Type B pancreatic cell (in vitro differentiated cells): ENCODE measurements at regions not wholly inside any gene's neighbourhood (a gene's known extent, or its start where the extent isn't known, plus 50 kb on each side); places are given as distances from the start of the nearest gene placed in this dataset.

Experiments
- DNase-seq: peaks from one replicate; pipeline ENCODE4 v3.0.0; 2021; ENCODE audit warnings: mixed read lengths; ENCODE audit not compliant: unreplicated experiment; ENCODE audit errors: extremely low spot score
- H3K27ac Mint-ChIP-seq: 2 replicates; pipeline ENCODE4 v1.8.0; 2021; ENCODE audit warnings: mild to moderate bottlenecking, mixed read lengths
- H3K27me3 Mint-ChIP-seq: 2 replicates; pipeline ENCODE4 v1.8.0; 2021; ENCODE audit warnings: mixed read lengths
- H3K36me3 Mint-ChIP-seq: 2 replicates; pipeline ENCODE4 v1.8.0; 2021; ENCODE audit warnings: mixed read lengths
- H3K4me1 Mint-ChIP-seq: one replicate; pipeline ENCODE4 v1.8.0; 2021; ENCODE audit warnings: mixed read lengths; ENCODE audit not compliant: unreplicated experiment
- H3K4me3 Mint-ChIP-seq: 2 replicates; pipeline ENCODE4 v1.8.0; 2021; ENCODE audit warnings: mild to moderate bottlenecking, mixed read lengths
- H3K9me3 Mint-ChIP-seq: 2 replicates; pipeline ENCODE4 v1.8.0; 2021; ENCODE audit warnings: mixed read lengths
- TF ChIP-seq, protein P1 (sequence below): fragments of 200-600 bp; sonication (generic); conservative IDR thresholded peaks from 2 replicates; pipeline ENCODE4 v1.5.0; 2021; ENCODE audit warnings: antibody characterized with exemption, mild to moderate bottlenecking

DNA sequence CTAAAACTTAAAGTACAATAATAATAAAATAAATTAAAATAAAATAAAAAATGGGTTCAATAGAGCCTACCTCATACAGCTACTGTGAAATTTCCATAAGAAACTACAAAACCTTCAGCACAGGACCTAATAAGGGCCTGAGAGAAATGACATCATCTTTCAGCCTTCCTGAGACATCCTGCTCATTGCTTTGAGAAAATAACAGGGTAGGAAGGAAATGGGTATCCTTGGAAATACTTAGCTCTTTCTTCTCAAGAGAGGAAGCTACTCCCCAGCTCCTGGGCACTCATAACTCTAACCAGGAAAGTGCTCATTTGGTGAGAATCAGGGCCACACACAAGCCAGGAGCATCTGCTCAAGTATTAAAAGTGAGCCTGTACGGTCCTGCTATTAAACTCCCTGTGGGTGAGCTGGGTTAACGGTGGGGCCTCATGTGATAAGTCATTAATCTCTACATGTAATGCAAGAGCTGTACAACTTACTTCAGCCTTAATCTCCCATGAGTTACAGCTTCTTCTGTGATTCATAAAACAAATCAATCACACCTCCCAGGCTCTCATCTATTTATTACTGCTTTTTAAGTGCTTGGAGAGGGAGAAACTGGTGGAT lies 141.4 kb downstream of the MAFB start:
- H3K27me3 Mint-ChIP-seq: peaks cover 7% of the 10 kb centered on the region
- no peaks in the 10 kb centered on the region for H3K36me3 Mint-ChIP-seq
- TF ChIP-seq, protein P1, sequence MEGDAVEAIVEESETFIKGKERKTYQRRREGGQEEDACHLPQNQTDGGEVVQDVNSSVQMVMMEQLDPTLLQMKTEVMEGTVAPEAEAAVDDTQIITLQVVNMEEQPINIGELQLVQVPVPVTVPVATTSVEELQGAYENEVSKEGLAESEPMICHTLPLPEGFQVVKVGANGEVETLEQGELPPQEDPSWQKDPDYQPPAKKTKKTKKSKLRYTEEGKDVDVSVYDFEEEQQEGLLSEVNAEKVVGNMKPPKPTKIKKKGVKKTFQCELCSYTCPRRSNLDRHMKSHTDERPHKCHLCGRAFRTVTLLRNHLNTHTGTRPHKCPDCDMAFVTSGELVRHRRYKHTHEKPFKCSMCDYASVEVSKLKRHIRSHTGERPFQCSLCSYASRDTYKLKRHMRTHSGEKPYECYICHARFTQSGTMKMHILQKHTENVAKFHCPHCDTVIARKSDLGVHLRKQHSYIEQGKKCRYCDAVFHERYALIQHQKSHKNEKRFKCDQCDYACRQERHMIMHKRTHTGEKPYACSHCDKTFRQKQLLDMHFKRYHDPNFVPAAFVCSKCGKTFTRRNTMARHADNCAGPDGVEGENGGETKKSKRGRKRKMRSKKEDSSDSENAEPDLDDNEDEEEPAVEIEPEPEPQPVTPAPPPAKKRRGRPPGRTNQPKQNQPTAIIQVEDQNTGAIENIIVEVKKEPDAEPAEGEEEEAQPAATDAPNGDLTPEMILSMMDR: no peak
- H3K4me3 Mint-ChIP-seq: no peak overlapping the region
- no peaks in the 10 kb centered on the region for H3K9me3 Mint-ChIP-seq
- peak overlapping the region; percentile 55 for H3K27ac Mint-ChIP-seq
- H3K4me1 Mint-ChIP-seq: peaks cover 20% of the 10 kb centered on the region
- DNase-seq: no peak

DNA sequence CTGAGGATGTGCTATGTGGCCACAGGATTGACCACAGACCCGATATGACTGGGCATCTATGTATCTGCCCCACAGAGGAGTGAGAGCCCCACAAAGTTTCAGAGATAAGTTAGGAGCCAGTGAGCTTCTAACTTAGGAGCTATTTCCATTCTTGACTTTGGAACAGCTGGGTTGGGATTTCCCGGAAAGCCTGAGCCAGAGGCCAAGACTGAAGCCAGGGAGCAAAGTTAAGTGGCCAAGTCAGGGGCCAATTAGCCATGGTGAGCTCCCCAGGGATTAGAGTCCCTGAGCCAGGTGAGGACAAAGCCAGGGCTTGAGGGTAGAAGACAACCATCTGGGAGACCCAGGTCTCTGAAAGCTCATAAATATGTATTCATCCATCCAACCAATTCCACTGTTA lies 143.6 kb downstream of the MAFB start:
- DNase-seq: no peak
- Mint-ChIP-seq H3K4me3 (no peak overlapping the region), H3K27me3 (peaks cover 7% of the 10 kb centered on the region), H3K4me1 (peaks cover 28% of the 10 kb centered on the region), H3K27ac (no peak overlapping the region), H3K36me3 (no peaks in the 10 kb centered on the region), H3K9me3 (no peaks in the 10 kb centered on the region)
- TF ChIP-seq, protein P1: no peak

DNA sequence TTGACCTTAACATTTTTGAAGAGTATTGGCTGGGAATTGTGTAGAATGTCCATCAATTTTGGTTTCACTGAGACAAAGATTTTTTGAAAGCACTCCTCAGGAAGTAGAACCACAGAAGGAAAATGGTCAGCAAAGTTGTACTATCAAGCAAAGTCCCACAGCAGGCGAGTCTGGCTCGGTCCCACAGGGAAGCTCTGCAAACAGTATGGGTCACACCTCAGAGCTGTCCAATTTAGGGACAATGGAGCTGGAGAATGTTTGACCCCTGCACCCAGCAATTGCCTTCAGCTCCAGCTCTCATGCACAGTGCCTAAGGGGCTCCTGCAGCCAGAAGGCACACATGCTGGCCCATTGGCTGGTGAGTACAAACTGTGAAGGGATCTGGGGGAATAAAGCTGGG lies 147.0 kb downstream of the MAFB start:
- no peak for DNase-seq
- no peaks in the 10 kb centered on the region for H3K9me3 Mint-ChIP-seq
- TF ChIP-seq, protein P1: no peak
- H3K27ac Mint-ChIP-seq: no peak overlapping the region
- H3K36me3 Mint-ChIP-seq: no peaks in the 10 kb centered on the region
- peaks cover 20% of the 10 kb centered on the region for H3K4me1 Mint-ChIP-seq
- no peak overlapping the region for H3K4me3 Mint-ChIP-seq
- H3K27me3 Mint-ChIP-seq: peaks cover 6% of the 10 kb centered on the region

DNA sequence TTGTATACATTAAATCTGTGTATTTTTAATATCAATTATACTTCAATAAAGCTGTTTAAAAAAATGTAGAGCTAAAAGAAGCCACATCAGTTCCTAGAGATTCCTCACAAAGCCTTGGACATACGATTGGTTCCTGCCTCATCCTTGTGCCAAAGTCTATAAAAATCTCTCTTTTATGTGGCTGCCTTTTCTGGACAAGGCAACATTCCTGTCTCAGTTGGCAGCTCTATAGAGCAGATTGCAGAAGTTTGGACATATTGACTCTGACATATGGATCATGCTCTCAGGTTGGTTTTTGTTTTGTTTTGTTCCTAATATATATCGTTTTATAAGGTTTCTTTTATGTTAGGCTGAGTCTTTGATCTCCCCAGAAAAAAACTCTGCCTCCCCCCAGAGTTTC lies 148.9 kb downstream of the MAFB start:
- peaks cover 6% of the 10 kb centered on the region for H3K27me3 Mint-ChIP-seq
- H3K36me3 Mint-ChIP-seq: no peaks in the 10 kb centered on the region
- H3K4me3 Mint-ChIP-seq: no peak overlapping the region
- peaks cover 16% of the 10 kb centered on the region for H3K4me1 Mint-ChIP-seq
- DNase-seq: no peak
- TF ChIP-seq, protein P1: no peak
- no peak overlapping the region for H3K27ac Mint-ChIP-seq
- no peaks in the 10 kb centered on the region for H3K9me3 Mint-ChIP-seq

DNA sequence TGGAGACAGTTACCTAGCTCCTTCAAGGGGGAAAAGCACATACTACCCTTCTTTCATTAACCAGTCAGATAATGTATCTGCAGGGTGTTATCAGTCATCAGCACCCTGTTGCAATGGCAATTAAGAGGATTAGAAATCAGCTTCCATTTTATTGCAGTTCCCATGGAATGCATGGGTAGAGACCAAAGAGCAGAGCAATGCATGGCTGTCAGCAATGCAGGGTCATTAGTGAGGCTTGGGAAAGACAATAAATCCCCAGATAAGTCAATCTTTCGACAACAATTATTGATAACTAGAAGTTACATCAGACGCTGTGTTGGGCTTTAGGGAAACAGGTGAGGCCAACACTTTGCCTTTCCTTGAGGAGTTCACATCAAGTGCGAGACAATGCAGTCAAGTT lies 150.9 kb downstream of the MAFB start:
- peaks cover 6% of the 10 kb centered on the region for H3K27me3 Mint-ChIP-seq
- H3K36me3 Mint-ChIP-seq: no peaks in the 10 kb centered on the region
- no peak overlapping the region for H3K4me3 Mint-ChIP-seq
- H3K4me1 Mint-ChIP-seq: peaks cover 8% of the 10 kb centered on the region
- DNase-seq: no peak
- peaks cover 4% of the 10 kb centered on the region for H3K9me3 Mint-ChIP-seq
- no peak overlapping the region for H3K27ac Mint-ChIP-seq
- TF ChIP-seq, protein P1: no peak

DNA sequence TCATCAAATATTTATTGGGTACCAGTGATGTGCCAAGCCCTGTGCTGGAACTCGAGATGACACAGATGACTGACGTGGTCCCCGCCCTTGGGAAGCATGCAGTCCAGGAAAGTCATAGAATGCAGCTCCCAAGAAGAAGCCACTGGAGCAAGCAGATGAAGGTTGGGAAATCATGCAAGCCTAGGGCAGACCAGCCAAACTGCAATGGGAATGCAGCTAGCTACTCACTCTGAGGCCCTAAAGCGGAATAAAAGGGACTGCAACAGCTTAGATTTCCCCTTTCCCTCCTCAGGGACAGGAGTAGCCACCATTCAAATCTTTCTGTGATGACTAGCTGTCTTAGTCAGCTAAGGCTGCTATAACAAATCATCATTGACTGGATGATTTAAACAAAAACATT lies 152.2 kb downstream of the MAFB start:
- H3K27me3 Mint-ChIP-seq: peaks cover 6% of the 10 kb centered on the region
- TF ChIP-seq, protein P1: no peak
- peaks cover 11% of the 10 kb centered on the region for H3K9me3 Mint-ChIP-seq
- H3K4me3 Mint-ChIP-seq: no peak overlapping the region
- no peak for DNase-seq
- H3K27ac Mint-ChIP-seq: no peak overlapping the region
- peaks cover 2% of the 10 kb centered on the region for H3K4me1 Mint-ChIP-seq
- H3K36me3 Mint-ChIP-seq: no peaks in the 10 kb centered on the region
